Right lobe of liver (tissue), 6 donors: ENCODE measurements at regions not wholly inside any gene's neighbourhood (a gene's known extent, or its start where the extent isn't known, plus 50 kb on each side); places are given as distances from the start of the nearest gene placed in this dataset.
A peak's percentile ranks its signal among the peaks of the same experiment; 100 is the strongest.

Experiments
- ATAC-seq, 4 donors: fragments of 200-7000 bp; cut with Tn5 transposase; one replicate each; pipeline ENCODE4 v1.9.1; 2020; ENCODE audit warnings: mild to moderate bottlenecking in 4 of 4, moderate library complexity in 4 of 4
- DNase-seq, 3 donors: peaks; one replicate each; pipeline ENCODE4 v3.0.0-alpha.2; 2020
- H3K27ac ChIP-seq, 3 donors: fragments of 200-600 bp; one replicate each; pipeline ENCODE4 v1.8.0; 2022
- H3K27me3 ChIP-seq, 2 donors: fragments of 200-600 bp; one replicate each; pipeline ENCODE4 v1.8.0; 2022
- H3K36me3 ChIP-seq, 4 donors: fragments of 200-600 bp; sonication (generic) in 1 of 4; one replicate each; pipeline versions ENCODE4 v1.5.1 to v1.8.0; 2017 to 2022; ENCODE audit warnings: control low read depth in 1 of 4
- H3K4me1 ChIP-seq, 4 donors: fragments of 200-600 bp; sonication (generic) in 1 of 4; one replicate each; pipeline versions ENCODE4 v1.5.1 to v1.8.0; 2017 to 2022; ENCODE audit warnings: control low read depth in 1 of 4
- H3K4me3 ChIP-seq, 3 donors: fragments of 200-600 bp; one replicate each; pipeline ENCODE4 v1.8.0; 2022
- H3K9me3 ChIP-seq, 4 donors: fragments of 200-600 bp; sonication (generic) in 1 of 4; one replicate each; pipeline versions ENCODE4 v1.5.1 to v1.8.0; 2017 to 2022; ENCODE audit warnings: control low read depth in 1 of 4
- POLR2A ChIP-seq: fragments of 450-650 bp; IDR thresholded peaks from one replicate; pipeline ENCODE4 v1.6.1; 2017; ENCODE audit warnings: antibody characterized with exemption, mild to moderate bottlenecking
- WGBS: methylation state at CpG from one replicate; pipeline ENCODE4 v1.1.6; 2018; ENCODE audit warnings: low coverage, low lambda C conversion rate; ENCODE audit not compliant: insufficient coverage; ENCODE audit errors: missing lambda C conversion rate; 5-methylcytosine and 5-hydroxymethylcytosine counted together
- intact Hi-C, 2 donors: fragments of 100-400 bp; cut with DNase I; formaldehyde crosslinking; loops; one replicate each; pipeline versions ENCODE4 v1.11.2 to v1.14.1; 2022
- TF ChIP-seq, protein P1 (sequence below), 4 donors: fragments of 200-600 bp in 3 of 4; fragments of 450-650 bp in 1 of 4; IDR thresholded peaks; one replicate each; pipeline versions ENCODE4 v1.5.1 to v1.8.0; 2016 to 2022; ENCODE audit warnings: antibody characterized with exemption in 4 of 4, mild to moderate bottlenecking in 2 of 4
- donor health status: DM: no; HTN: yes; CAD: no.
- donor health status: DM: no; HTN: no; CAD: no.
- donor health status: DM: no; HTN: no; CAD: no.
- donor health status: DM: no; HTN: yes; CAD: no.
- donor health status: DM: no; HTN: yes; CAD: no.

DNA sequence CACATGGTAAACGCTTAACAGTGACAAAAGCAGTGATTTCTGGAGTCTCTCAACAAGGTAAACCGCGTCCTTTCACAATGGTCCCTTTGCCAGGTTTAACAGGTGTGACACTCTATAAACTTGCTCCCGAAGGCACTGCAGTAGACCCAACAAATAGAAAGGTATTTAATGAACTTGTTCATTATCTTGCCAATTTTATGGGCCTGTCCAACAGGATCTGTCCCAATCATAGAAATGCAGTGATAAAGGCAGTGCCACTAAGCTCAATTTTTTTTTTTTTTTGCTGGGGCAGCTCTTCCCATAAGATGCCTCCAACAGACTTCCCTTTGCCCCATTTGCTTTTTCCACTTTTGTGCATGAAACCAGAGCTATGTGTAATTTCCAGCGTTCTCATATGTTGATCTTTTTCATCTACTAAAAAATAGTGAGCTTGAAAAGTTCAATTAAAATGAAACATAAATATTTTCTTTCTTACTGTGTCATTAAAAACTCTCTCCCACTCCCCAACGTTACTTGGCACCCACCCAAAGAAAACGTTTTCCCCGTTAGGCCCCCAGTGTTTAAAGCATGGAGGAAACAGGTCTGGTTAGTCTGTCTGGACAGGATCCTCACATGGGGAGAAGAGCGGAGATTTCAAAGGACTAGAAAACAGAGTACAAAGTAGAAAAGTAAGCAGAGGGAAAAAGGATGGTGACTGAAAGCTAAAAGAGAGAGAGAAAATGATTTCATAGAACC, 80.9 kb upstream of the SPATA31D4 start:
- no peak overlapping the region for H3K4me3 ChIP-seq
- no peak for TF ChIP-seq POLR2A
- TF ChIP-seq, protein P1, sequence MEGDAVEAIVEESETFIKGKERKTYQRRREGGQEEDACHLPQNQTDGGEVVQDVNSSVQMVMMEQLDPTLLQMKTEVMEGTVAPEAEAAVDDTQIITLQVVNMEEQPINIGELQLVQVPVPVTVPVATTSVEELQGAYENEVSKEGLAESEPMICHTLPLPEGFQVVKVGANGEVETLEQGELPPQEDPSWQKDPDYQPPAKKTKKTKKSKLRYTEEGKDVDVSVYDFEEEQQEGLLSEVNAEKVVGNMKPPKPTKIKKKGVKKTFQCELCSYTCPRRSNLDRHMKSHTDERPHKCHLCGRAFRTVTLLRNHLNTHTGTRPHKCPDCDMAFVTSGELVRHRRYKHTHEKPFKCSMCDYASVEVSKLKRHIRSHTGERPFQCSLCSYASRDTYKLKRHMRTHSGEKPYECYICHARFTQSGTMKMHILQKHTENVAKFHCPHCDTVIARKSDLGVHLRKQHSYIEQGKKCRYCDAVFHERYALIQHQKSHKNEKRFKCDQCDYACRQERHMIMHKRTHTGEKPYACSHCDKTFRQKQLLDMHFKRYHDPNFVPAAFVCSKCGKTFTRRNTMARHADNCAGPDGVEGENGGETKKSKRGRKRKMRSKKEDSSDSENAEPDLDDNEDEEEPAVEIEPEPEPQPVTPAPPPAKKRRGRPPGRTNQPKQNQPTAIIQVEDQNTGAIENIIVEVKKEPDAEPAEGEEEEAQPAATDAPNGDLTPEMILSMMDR (IDR thresholded peaks at IDR 0.05), result no peak
- no peak for DNase-seq
- peaks cover 0 to 10% (median 0%) of the 10 kb centered on the region in 4 donors for H3K4me1 ChIP-seq
- no peaks in the 10 kb centered on the region for H3K27me3 ChIP-seq
- H3K36me3 ChIP-seq, result no peaks in the 10 kb centered on the region
- 54% methylated on average over 8 of the region's 9 CpGs for WGBS
- ATAC-seq, result no peak
- no peak overlapping the region for H3K27ac ChIP-seq
- intact Hi-C loops, result no loop called here
- no peaks in the 10 kb centered on the region for H3K9me3 ChIP-seq

DNA sequence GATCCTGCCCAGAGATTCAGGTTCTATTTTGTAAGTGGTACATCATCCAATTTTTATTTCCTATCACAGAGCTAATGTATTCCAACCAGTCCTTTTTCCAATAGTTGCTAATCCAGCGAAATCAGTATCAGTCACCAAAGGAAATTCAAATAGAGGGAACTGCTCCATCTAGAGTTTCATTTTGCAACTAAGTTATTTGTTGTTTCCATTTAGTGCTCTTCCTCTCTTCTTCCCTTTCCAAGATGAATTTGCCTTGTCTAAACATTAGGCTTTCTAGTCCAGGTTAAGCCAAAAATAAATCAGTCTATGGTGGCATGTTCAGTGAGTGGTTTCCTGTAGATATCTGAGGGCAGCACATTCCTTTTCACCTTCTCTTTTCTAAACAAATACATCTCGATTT, 79.8 kb upstream of the SPATA31D4 start:
- H3K4me1 ChIP-seq, result peaks cover 0 to 10% (median 0%) of the 10 kb centered on the region in 4 donors
- no peaks in the 10 kb centered on the region for H3K36me3 ChIP-seq
- WGBS, result 4% methylated on average over 2 of the region's 2 CpGs
- H3K4me3 ChIP-seq, result no peak overlapping the region
- H3K27me3 ChIP-seq, result no peaks in the 10 kb centered on the region
- no peak for DNase-seq
- ATAC-seq, result peak; percentile 75 to 84 (median 79)
- H3K9me3 ChIP-seq, result no peaks in the 10 kb centered on the region
- intact Hi-C loops, result no loop called here
- no peak for TF ChIP-seq POLR2A
- TF ChIP-seq, protein P1 (IDR thresholded peaks at IDR 0.05), result peak; percentile 53 to 58 (median 54)
- H3K27ac ChIP-seq, result peak overlapping the region in 1 of 3 donors; percentile 3

DNA sequence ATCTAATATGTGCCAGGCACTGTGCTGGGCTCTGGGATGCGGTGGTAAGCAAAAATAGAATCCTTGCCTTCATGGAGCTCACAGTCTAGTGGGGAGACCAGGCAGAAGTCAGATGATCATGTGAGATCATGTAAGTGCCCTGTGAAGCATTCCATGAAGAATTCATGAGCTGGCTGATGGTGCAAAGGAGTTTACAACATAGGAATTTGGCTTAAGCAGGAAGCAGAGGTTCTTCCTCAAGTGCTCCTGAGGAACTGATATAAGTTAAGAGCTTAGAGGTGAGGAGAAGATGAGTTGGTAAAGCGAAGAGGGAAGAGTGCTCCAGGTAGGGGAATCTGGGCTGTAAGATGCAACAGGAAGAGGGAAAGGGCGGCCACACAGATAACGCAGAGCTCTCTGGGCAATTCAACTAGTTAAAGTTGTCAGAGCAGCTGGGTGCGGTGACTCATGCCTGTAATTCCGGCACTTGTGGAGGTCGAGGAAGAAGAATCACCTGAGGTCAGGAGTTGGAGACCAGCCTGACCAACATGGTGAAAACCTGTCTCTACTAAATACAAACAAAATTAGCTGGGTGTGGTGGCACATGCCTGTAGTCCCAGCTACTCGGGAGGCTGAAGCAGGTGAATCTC, 78.5 kb upstream of the SPATA31D4 start:
- DNase-seq (no peak), ATAC-seq (no peak)
- H3K9me3 ChIP-seq, result no peaks in the 10 kb centered on the region
- H3K27ac ChIP-seq, result no peak overlapping the region
- no peak overlapping the region for H3K4me3 ChIP-seq
- 76% methylated on average over 8 of the region's 8 CpGs for WGBS
- H3K4me1 ChIP-seq, result peaks cover 0 to 4% (median 0%) of the 10 kb centered on the region in 4 donors
- intact Hi-C loops, result no loop called here
- no peaks in the 10 kb centered on the region for H3K36me3 ChIP-seq
- H3K27me3 ChIP-seq, result no peaks in the 10 kb centered on the region
- TF ChIP-seq, protein P1 (IDR thresholded peaks at IDR 0.05), result no peak
- TF ChIP-seq POLR2A, result no peak

DNA sequence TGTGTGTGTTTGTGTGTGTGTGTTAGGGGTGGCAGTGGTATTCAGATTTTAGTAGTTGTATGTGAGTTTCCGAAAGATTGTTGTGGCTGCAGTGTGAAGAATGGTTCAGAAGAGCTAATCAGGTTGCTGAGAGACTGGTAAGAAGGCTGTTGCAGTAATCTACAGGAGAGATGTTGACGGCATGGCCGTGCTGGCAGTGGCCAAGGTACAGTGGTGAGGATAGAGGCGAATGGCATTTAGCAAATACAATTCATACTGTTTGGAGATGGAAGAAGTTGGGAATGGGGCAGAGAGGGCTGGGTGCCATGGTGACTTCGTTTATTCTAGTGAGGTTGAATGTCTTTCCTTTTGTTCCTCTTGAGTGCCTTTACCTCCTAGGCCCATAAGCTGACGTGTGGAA, 77.5 kb upstream of the SPATA31D4 start:
- H3K9me3 ChIP-seq, result no peaks in the 10 kb centered on the region
- TF ChIP-seq, protein P1 (IDR thresholded peaks at IDR 0.05), result no peak
- TF ChIP-seq POLR2A, result no peak
- H3K27ac ChIP-seq, result no peak overlapping the region
- no peaks in the 10 kb centered on the region for H3K36me3 ChIP-seq
- DNase-seq (no peak), ATAC-seq (no peak)
- peaks cover 0 to 3% (median 0%) of the 10 kb centered on the region in 4 donors for H3K4me1 ChIP-seq
- no peaks in the 10 kb centered on the region for H3K27me3 ChIP-seq
- H3K4me3 ChIP-seq, result no peak overlapping the region
- intact Hi-C loops, result no loop called here
- WGBS, result 92% methylated on average over 6 of the region's 6 CpGs
